HepG2 (cell line): ENCODE measurements at regions not wholly inside any gene's neighbourhood (a gene's known extent, or its start where the extent isn't known, plus 50 kb on each side); places are given as distances from the start of the nearest gene placed in this dataset.

ENCODE experiments used
- ATAC-seq: fragments of 200-7000 bp; cut with Tn5 transposase; 3 replicates; pipeline ENCODE4 v1.9.1; 2020; ENCODE audit warnings: mild to moderate bottlenecking, moderate library complexity
- BruUV-seq: library from RNA; stranded (reverse); fragments of 400-500 nt; replicated peaks from 2 replicates; lab custom pipeline; 2021; lab: Mats Ljungman, UMichigan
- CTCF ChIA-PET: fragments of 300-600 bp; formaldehyde crosslinking; extraction: SDS; loops from one replicate; lab custom pipeline; 2021; ENCODE audit warnings: low total read pairs, inconsistent platforms, low intra/inter-chr PET ratio; lab: Yijun Ruan, JAX
- POLR2A ChIA-PET: fragments of 350-600 bp; sonication (Branson Sonifier 250); formaldehyde crosslinking; loops from one replicate; lab custom pipeline; 2020; ENCODE audit warnings: antibody characterized with exemption, inconsistent platforms; lab: Yijun Ruan, JAX
- DNase-seq: peaks from one replicate; pipeline ENCODE4 v3.0.0-alpha.2; 2015; ENCODE audit warnings: low spot score
- FAIRE-seq: peaks from 3 replicates; lab custom pipeline; 2011; peaks lifted over from hg19 to GRCh38; lab: Jason Lieb, UNC
- H2AFZ ChIP-seq: one replicate; pipeline ENCODE4 v1.6.1; 2011; ENCODE audit warnings: low read length, inconsistent platforms
- H3K27ac ChIP-seq: fragments of 300-600 bp; 3 replicates; pipeline ENCODE4 v1.8.0; 2011; ENCODE audit warnings: mixed run types, mild to moderate bottlenecking, mixed read lengths, low read length, inconsistent platforms; ENCODE audit not compliant: insufficient read depth; ENCODE audit errors: extremely low read length
- H3K27me3 ChIP-seq, 2 experiments: fragments of 200-600 bp in 1 of 2; 2 replicates in 1 of 2; 3 replicates in 1 of 2; pipeline versions ENCODE4 v1.6.0 to v1.8.0; 2011; ENCODE audit warnings: low read length in 2 of 2, mild to moderate bottlenecking in 2 of 2, moderate library complexity in 2 of 2, inconsistent platforms in 1 of 2; ENCODE audit not compliant: insufficient read depth in 2 of 2, control insufficient read depth in 1 of 2
- H3K36me3 ChIP-seq, 2 experiments: fragments of 200-600 bp in 1 of 2; replicated peaks in 1 of 2; 2 replicates in 1 of 2; 3 replicates in 1 of 2; pipeline versions ENCODE4 v1.5.1 to v1.8.0; 2011; ENCODE audit warnings: low read length in 2 of 2, inconsistent platforms in 1 of 2; ENCODE audit not compliant: insufficient read depth in 2 of 2, control insufficient read depth in 1 of 2
- H3K4me1 ChIP-seq: 2 replicates; pipeline ENCODE4 v1.5.1; 2012; ENCODE audit warnings: low read length, inconsistent platforms; ENCODE audit not compliant: insufficient read depth
- H3K4me2 ChIP-seq: 2 replicates; pipeline ENCODE4 v1.6.0; 2011; ENCODE audit warnings: low read depth, low read length, inconsistent platforms
- H3K4me3 ChIP-seq, 3 experiments: fragments of 200-600 bp in 1 of 3; sonication (generic), shearing (Covaris generic) in 1 of 3; replicated peaks in 1 of 3; 2 replicates each; pipeline ENCODE4 v1.5.1; 2011 to 2016; ENCODE audit warnings: low read length in 3 of 3, inconsistent platforms in 2 of 3, low read depth in 2 of 3, mild to moderate bottlenecking in 2 of 3, control low read depth in 1 of 3, mixed read lengths in 1 of 3; ENCODE audit not compliant: insufficient read depth in 1 of 3
- H3K79me2 ChIP-seq: one replicate; pipeline ENCODE4 v1.6.1; 2011; ENCODE audit warnings: low read length, inconsistent platforms; ENCODE audit not compliant: insufficient read depth
- H3K9ac ChIP-seq: 2 replicates; pipeline ENCODE4 v1.6.0; 2011; ENCODE audit warnings: mild to moderate bottlenecking, low read depth, low read length, inconsistent platforms; ENCODE audit not compliant: insufficient read depth
- H3K9me3 ChIP-seq: 2 replicates; pipeline ENCODE4 v1.5.1; 2012; ENCODE audit warnings: mild to moderate bottlenecking, low read length
- H4K20me1 ChIP-seq: 2 replicates; pipeline ENCODE4 v1.6.0; 2011; ENCODE audit warnings: inconsistent platforms, mild to moderate bottlenecking, low read length, moderate library complexity; ENCODE audit not compliant: insufficient read depth
- CENPBD1 ChIP-seq: sonication (generic); formaldehyde crosslinking; IDR thresholded peaks from 2 replicates; pipeline ENCODE4 v1.8.0; 2022; ENCODE audit warnings: missing genetic modification reagents, low read depth, mild to moderate bottlenecking, borderline replicate concordance
- E2F2 ChIP-seq: sonication (generic); formaldehyde crosslinking; IDR thresholded peaks from 2 replicates; pipeline ENCODE4 v1.4.0; 2020; ENCODE audit warnings: missing genetic modification reagents, borderline replicate concordance
- FOSL2 ChIP-seq: sonication (generic); formaldehyde crosslinking; IDR thresholded peaks from 2 replicates; pipeline ENCODE4 v1.4.0; 2020; ENCODE audit warnings: missing genetic modification reagents
- KDM5B ChIP-seq: sonication (generic); formaldehyde crosslinking; IDR thresholded peaks from 2 replicates; pipeline ENCODE4 v1.4.0; 2020; ENCODE audit warnings: missing genetic modification reagents, mild to moderate bottlenecking, borderline replicate concordance
- MAFK ChIP-seq, 2 experiments: IDR thresholded peaks in 1 of 2; conservative IDR thresholded peaks in 1 of 2; 2 replicates each; pipeline ENCODE4 v1.6.1; 2011; ENCODE audit warnings: improper control_type of control experiment in 2 of 2, low read length in 2 of 2
- RARA ChIP-seq: IDR thresholded peaks from 2 replicates; pipeline ENCODE4 v1.6.1; 2016; ENCODE audit warnings: missing genetic modification reagents, missing compliant biosample characterization
- TBL1XR1 ChIP-seq: fragments of 150-350 bp; IDR thresholded peaks from 2 replicates; pipeline ENCODE4 v1.6.1; 2014; ENCODE audit warnings: borderline replicate concordance, low read length; ENCODE audit not compliant: partially characterized antibody
- TRIM22 ChIP-seq: fragments of 450-650 bp; IDR thresholded peaks from 2 replicates; pipeline ENCODE4 v1.6.1; 2017
- ZIK1 ChIP-seq: sonication (generic); formaldehyde crosslinking; IDR thresholded peaks from 2 replicates; pipeline ENCODE4 v1.5.0; 2020; ENCODE audit warnings: mild to moderate bottlenecking, low read depth, missing genetic modification reagents, borderline replicate concordance
- ZNF296 ChIP-seq: sonication (generic); formaldehyde crosslinking; conservative IDR thresholded peaks from 2 replicates; pipeline ENCODE4 v1.5.0; 2020; ENCODE audit warnings: mild to moderate bottlenecking, missing genetic modification reagents
- ZNF33A ChIP-seq: sonication (generic); formaldehyde crosslinking; IDR thresholded peaks from 2 replicates; pipeline ENCODE4 v1.5.1; 2020; ENCODE audit warnings: missing genetic modification reagents, mild to moderate bottlenecking, moderate library complexity, borderline replicate concordance
- ZNF749 ChIP-seq: sonication (generic); formaldehyde crosslinking; IDR thresholded peaks from 2 replicates; pipeline ENCODE4 v1.8.0; 2022; ENCODE audit warnings: mild to moderate bottlenecking, missing genetic modification reagents, moderate library complexity, borderline replicate concordance
- ZNF780A ChIP-seq: sonication (generic); formaldehyde crosslinking; IDR thresholded peaks from 2 replicates; pipeline ENCODE4 v1.8.0; 2022; ENCODE audit warnings: mild to moderate bottlenecking, missing genetic modification reagents, moderate library complexity
- ZNF839 ChIP-seq: sonication (generic); formaldehyde crosslinking; IDR thresholded peaks from 2 replicates; pipeline ENCODE4 v1.4.0; 2020; ENCODE audit warnings: missing genetic modification reagents, mild to moderate bottlenecking, borderline replicate concordance
- WGBS: methylation state at CpG from one replicate; pipeline ENCODE4 v1.1.6; 2017; ENCODE audit warnings: low lambda C conversion rate; 5-methylcytosine and 5-hydroxymethylcytosine counted together
- in situ Hi-C: cut with HindIII; loops from 2 replicates; pipeline ENCODE4 v1.10.0; 2017; ENCODE audit warnings: low pct_unique_long_range_greater_than_20kb; ENCODE audit not compliant: extremely low pct_ligation_motif_present
- intact Hi-C: fragments of 100-400 bp; cut with micrococcal nuclease; formaldehyde crosslinking; loops from one replicate; pipeline ENCODE4 v1.10.0; 2022; ENCODE audit not compliant: unreplicated experiment

- in situ Hi-C loops, result no loop called here
- 57% methylated on average over 3 of the region's 3 CpGs for WGBS
- no peaks in the 10 kb centered on the region for H4K20me1 ChIP-seq
- H3K9me3 ChIP-seq, result peaks cover 27% of the 10 kb centered on the region; the same call in 1 of the 2 replicates
- no peaks in the 10 kb centered on the region for H3K27me3 ChIP-seq
- H2AFZ ChIP-seq, result no peak overlapping the region
- TF ChIP-seq ZIK1 (CRISPR knock-in tag) (no peak), ZNF780A (CRISPR knock-in tag) (no peak), TRIM22 (no peak), TBL1XR1 (no peak), RARA (CRISPR knock-in tag) (no peak), MAFK (conservative IDR thresholded peaks at IDR 0.05 in 1 of 2, IDR thresholded peaks at IDR 0.05 in 1 of 2; ENCODE audit: low read length in 2 of 2) (no peak), ZNF296 (CRISPR knock-in tag) (no peak), KDM5B (no peak), E2F2 (CRISPR knock-in tag) (no peak), CENPBD1 (CRISPR knock-in tag) (no peak), ZNF749 (CRISPR knock-in tag) (no peak), ZNF33A (CRISPR knock-in tag) (no peak), ZNF839 (no peak), FOSL2 (CRISPR knock-in tag) (no peak)
- H3K4me2 ChIP-seq, result no peak overlapping the region
- POLR2A ChIA-PET, result no interaction called here
- no peaks in the 10 kb centered on the region for H3K36me3 ChIP-seq
- no peaks in the 10 kb centered on the region for H3K79me2 ChIP-seq
- intact Hi-C loops, result no loop called here
- CTCF ChIA-PET, result no interaction called here
- no peak for DNase-seq
- no peak overlapping the region for H3K27ac ChIP-seq
- ATAC-seq, result no peak
- H3K9ac ChIP-seq, result no peak overlapping the region
- no peak for FAIRE-seq
- H3K4me3 ChIP-seq, result no peak overlapping the region
- no TSS peak for BruUV-seq
- H3K4me1 ChIP-seq, result no peaks in the 10 kb centered on the region
These were observed 1727.1 kb upstream of the SEL1L start for GRCh38 chr14:83260751-83261150.
